CD8-positive, alpha-beta memory T cell (primary cell): ENCODE measurements at regions not wholly inside any gene's neighbourhood (a gene's known extent, or its start where the extent isn't known, plus 50 kb on each side); places are given as distances from the start of the nearest gene placed in this dataset.

Source experiments
- CTCF ChIA-PET: fragments of 350-600 bp; sonication (Branson Sonifier 250); formaldehyde crosslinking; loops from one replicate; lab custom pipeline; 2021; ENCODE audit warnings: antibody characterized with exemption; lab: Charles Lee
- POLR2A ChIA-PET: fragments of 350-600 bp; sonication (Branson Sonifier 250); formaldehyde crosslinking; loops from one replicate; lab custom pipeline; 2021; ENCODE audit warnings: antibody characterized with exemption; lab: Charles Lee
- DNase-seq, 5 donors: peaks; one replicate each; pipeline versions ENCODE4 v3.0.0 to v3.0.0-alpha.2; 2020 to 2022; ENCODE audit warnings: mixed read lengths in 1 of 5
- H3K27ac ChIP-seq: one replicate; pipeline ENCODE4 v1.7.0; 2013; ENCODE audit warnings: low read depth, mild to moderate bottlenecking, low read length, moderate library complexity
- H3K27me3 ChIP-seq: 2 replicates; pipeline ENCODE4 v1.7.0; 2013; ENCODE audit warnings: low read length, mild to moderate bottlenecking; ENCODE audit not compliant: insufficient read depth, poor library complexity, severe bottlenecking
- H3K36me3 ChIP-seq: 2 replicates; pipeline ENCODE4 v1.7.0; 2013; ENCODE audit warnings: mild to moderate bottlenecking, low read length, moderate library complexity; ENCODE audit not compliant: insufficient read depth
- H3K4me1 ChIP-seq: 2 replicates; pipeline ENCODE4 v1.7.0; 2013; ENCODE audit warnings: mild to moderate bottlenecking, low read length, moderate library complexity; ENCODE audit not compliant: insufficient read depth
- H3K4me3 ChIP-seq: 2 replicates; pipeline ENCODE4 v1.7.0; 2013; ENCODE audit warnings: mild to moderate bottlenecking, low read length
- H3K9me3 ChIP-seq: 2 replicates; pipeline ENCODE4 v1.7.0; 2013; ENCODE audit warnings: mild to moderate bottlenecking, low read length
- H3K27ac Mint-ChIP-seq, 8 donors: one replicate each; pipeline ENCODE4 v1.8.0; 2020 to 2021; ENCODE audit warnings: mixed read lengths in 8 of 8, mild to moderate bottlenecking in 6 of 8, inconsistent platforms in 3 of 8, moderate library complexity in 3 of 8
- H3K27me3 Mint-ChIP-seq, 2 donors: one replicate each; pipeline ENCODE4 v1.8.0; 2020 to 2021; ENCODE audit warnings: mixed read lengths in 2 of 2, mild to moderate bottlenecking in 1 of 2, moderate library complexity in 1 of 2
- H3K36me3 Mint-ChIP-seq, 3 donors: one replicate each; pipeline ENCODE4 v1.8.0; 2020 to 2021; ENCODE audit warnings: mixed read lengths in 3 of 3, inconsistent platforms in 1 of 3, mild to moderate bottlenecking in 1 of 3
- H3K4me1 Mint-ChIP-seq, 3 donors: one replicate each; pipeline ENCODE4 v1.8.0; 2020 to 2021; ENCODE audit warnings: mixed read lengths in 3 of 3, inconsistent platforms in 1 of 3, mild to moderate bottlenecking in 1 of 3
- H3K4me3 Mint-ChIP-seq, 7 donors: one replicate each; pipeline ENCODE4 v1.8.0; 2020 to 2021; ENCODE audit warnings: mixed read lengths in 7 of 7, mild to moderate bottlenecking in 6 of 7, moderate library complexity in 4 of 7, inconsistent platforms in 2 of 7
- H3K9me3 Mint-ChIP-seq, 5 donors: one replicate each; pipeline ENCODE4 v1.8.0; 2020 to 2022; ENCODE audit warnings: mixed read lengths in 5 of 5, mild to moderate bottlenecking in 3 of 5, moderate library complexity in 2 of 5, inconsistent platforms in 1 of 5

DNA sequence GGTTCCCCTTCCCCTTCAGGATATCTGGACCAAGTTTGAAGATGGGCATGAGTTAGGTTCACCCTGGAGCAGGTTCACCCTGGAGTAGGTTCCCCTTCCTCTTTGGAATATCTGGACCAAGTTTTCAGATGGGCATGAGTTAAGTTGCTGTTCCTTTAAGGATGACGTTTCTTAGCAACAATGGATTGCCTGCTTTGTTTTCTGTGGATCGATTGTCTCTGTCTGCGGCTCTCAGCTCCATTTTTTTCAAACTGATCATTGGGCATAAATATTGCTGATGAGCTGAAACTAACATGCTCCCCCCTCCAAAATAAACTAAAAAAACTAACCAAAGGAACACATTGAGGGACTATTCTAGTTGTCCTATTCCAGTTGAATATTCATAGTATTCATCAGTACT, 149.5 kb downstream of the SPP2 start:
- Histone ChIP-seq H3K27ac (no peak overlapping the region), H3K4me3 (no peak overlapping the region), H3K4me1 (no peaks in the 10 kb centered on the region), H3K27me3 (no peaks in the 10 kb centered on the region), H3K36me3 (no peaks in the 10 kb centered on the region), H3K9me3 (peaks cover 3% of the 10 kb centered on the region)
- DNase-seq, result no peak
- Mint-ChIP-seq H3K4me3 (no peak overlapping the region), H3K36me3 (peaks cover 0 to 3% (median 0%) of the 10 kb centered on the region in 3 donors), H3K4me1 (peaks cover 0 to 9% (median 2%) of the 10 kb centered on the region in 3 donors), H3K9me3 (peaks cover 0 to 11% (median 6%) of the 10 kb centered on the region in 5 donors), H3K27ac (no peak overlapping the region), H3K27me3 (peaks cover 0 to 2% of the 10 kb centered on the region in 2 donors)
- ChIA-PET POLR2A (no interaction called here), CTCF (no interaction called here)

DNA sequence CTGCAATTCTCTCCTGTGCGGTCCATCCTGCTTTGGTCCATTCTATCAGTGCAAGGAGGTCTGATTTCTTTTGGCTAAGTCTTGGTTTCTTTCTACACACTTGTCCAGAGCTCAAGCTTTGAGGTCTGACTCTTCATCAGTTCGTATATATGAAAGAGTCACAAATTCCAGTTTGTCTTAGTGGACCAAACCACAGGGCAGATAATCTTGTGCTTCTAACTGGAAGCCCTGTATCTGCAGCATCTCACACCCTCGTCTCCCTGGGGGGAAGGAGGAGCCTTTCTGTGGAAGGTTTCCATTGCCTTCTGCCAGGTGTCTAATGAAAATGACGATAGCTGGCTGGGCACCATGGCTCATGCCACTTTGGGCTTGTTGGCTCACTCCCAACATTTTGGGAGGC, 148.5 kb downstream of the SPP2 start:
- H3K4me1 ChIP-seq, result no peaks in the 10 kb centered on the region
- peaks cover 0 to 13% (median 2%) of the 10 kb centered on the region in 3 donors for H3K4me1 Mint-ChIP-seq
- no peak overlapping the region for H3K4me3 Mint-ChIP-seq
- H3K9me3 ChIP-seq, result peaks cover 3% of the 10 kb centered on the region
- no peak overlapping the region for H3K27ac Mint-ChIP-seq
- H3K9me3 Mint-ChIP-seq, result peaks cover 0 to 6% (median 2%) of the 10 kb centered on the region in 5 donors
- peaks cover 2 to 3% of the 10 kb centered on the region in 2 donors for H3K27me3 Mint-ChIP-seq
- no peaks in the 10 kb centered on the region for H3K27me3 ChIP-seq
- DNase-seq, result no peak
- no peaks in the 10 kb centered on the region for H3K36me3 ChIP-seq
- no peak overlapping the region for H3K27ac ChIP-seq
- ChIA-PET POLR2A (no interaction called here), CTCF (no interaction called here)
- H3K36me3 Mint-ChIP-seq, result no peaks in the 10 kb centered on the region
- no peak overlapping the region for H3K4me3 ChIP-seq

- DNase-seq, result no peak
- H3K27ac ChIP-seq, result no peak overlapping the region
- CTCF ChIA-PET, result interaction anchor here (0.7 kb wide), 1 partner anchor 29 kb away, joined by 3 read pairs; no protein-coding TSS in a partner anchor
- no peak overlapping the region for H3K4me3 ChIP-seq
- POLR2A ChIA-PET, result no interaction called here
- no peak overlapping the region for H3K4me3 Mint-ChIP-seq
- H3K36me3 Mint-ChIP-seq, result no peaks in the 10 kb centered on the region
- H3K27me3 Mint-ChIP-seq, result peaks cover 3 to 4% of the 10 kb centered on the region in 2 donors
- no peaks in the 10 kb centered on the region for H3K9me3 ChIP-seq
- peaks cover 0 to 2% (median 0%) of the 10 kb centered on the region in 5 donors for H3K9me3 Mint-ChIP-seq
- peaks cover 0 to 13% (median 2%) of the 10 kb centered on the region in 3 donors for H3K4me1 Mint-ChIP-seq
- H3K36me3 ChIP-seq, result no peaks in the 10 kb centered on the region
- H3K27me3 ChIP-seq, result no peaks in the 10 kb centered on the region
- H3K4me1 ChIP-seq, result no peaks in the 10 kb centered on the region
- H3K27ac Mint-ChIP-seq, result no peak overlapping the region
Observed at GRCh38 chr2:234195516-234195915, 145.0 kb downstream of the SPP2 start.

- ChIA-PET POLR2A (no interaction called here), CTCF (no interaction called here)
- H3K36me3 Mint-ChIP-seq, result peaks cover 0 to 2% (median 0%) of the 10 kb centered on the region in 3 donors
- H3K4me3 ChIP-seq, result no peak overlapping the region
- no peaks in the 10 kb centered on the region for H3K27me3 ChIP-seq
- peak overlapping the region in 1 of 8 donors; percentile 2 for H3K27ac Mint-ChIP-seq
- H3K4me1 ChIP-seq, result no peaks in the 10 kb centered on the region
- H3K4me1 Mint-ChIP-seq, result peaks cover 0 to 13% (median 2%) of the 10 kb centered on the region in 3 donors
- no peaks in the 10 kb centered on the region for H3K36me3 ChIP-seq
- no peaks in the 10 kb centered on the region for H3K9me3 ChIP-seq
- H3K27ac ChIP-seq, result no peak overlapping the region
- H3K4me3 Mint-ChIP-seq, result no peak overlapping the region
- H3K9me3 Mint-ChIP-seq, result peaks cover 0 to 2% (median 0%) of the 10 kb centered on the region in 5 donors
- no peak for DNase-seq
- peaks cover 4 to 6% of the 10 kb centered on the region in 2 donors for H3K27me3 Mint-ChIP-seq
Observed at GRCh38 chr2:234193977-234194563, 143.6 kb downstream of the SPP2 start.

DNA sequence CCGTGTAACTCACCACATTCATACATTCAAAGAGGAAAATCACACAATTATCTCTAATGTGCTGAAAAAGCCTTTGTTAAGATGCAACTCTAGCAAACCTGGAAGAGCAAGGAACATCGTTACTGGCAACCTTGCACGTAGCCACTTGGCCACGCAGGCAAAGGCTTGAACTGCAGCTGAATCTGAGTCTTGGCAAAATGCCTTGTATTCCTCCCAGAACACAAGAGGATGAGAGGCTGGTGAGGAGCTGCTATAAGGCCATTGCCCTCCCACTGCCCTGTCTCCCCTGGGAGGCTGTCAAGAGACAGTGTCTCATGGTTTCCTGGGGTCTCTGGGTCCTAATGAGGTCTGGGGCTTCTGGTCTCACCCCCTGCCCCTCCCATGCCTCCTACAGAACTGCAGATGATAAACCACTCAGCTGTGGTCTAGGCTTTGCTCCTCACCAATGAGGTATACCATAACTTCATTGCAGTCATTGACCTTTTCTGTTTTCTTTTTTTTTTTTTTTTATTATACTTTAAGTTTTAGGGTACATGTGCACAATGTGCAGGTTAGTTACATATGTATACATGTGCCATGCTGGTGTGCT, 141.4 kb downstream of the SPP2 start:
- no peak overlapping the region for H3K4me3 Mint-ChIP-seq
- H3K27me3 Mint-ChIP-seq, result peaks cover 4 to 6% of the 10 kb centered on the region in 2 donors
- no peak overlapping the region for H3K27ac Mint-ChIP-seq
- Histone ChIP-seq H3K27ac (no peak overlapping the region), H3K4me1 (no peaks in the 10 kb centered on the region), H3K27me3 (no peaks in the 10 kb centered on the region), H3K36me3 (no peaks in the 10 kb centered on the region), H3K4me3 (no peak overlapping the region), H3K9me3 (no peaks in the 10 kb centered on the region)
- peaks cover 0 to 2% (median 0%) of the 10 kb centered on the region in 5 donors for H3K9me3 Mint-ChIP-seq
- H3K36me3 Mint-ChIP-seq, result peaks cover 0 to 3% (median 2%) of the 10 kb centered on the region in 3 donors
- CTCF ChIA-PET, result no interaction called here
- POLR2A ChIA-PET, result no interaction called here
- peaks cover 0 to 8% (median 2%) of the 10 kb centered on the region in 3 donors for H3K4me1 Mint-ChIP-seq
- DNase-seq, result no peak

DNA sequence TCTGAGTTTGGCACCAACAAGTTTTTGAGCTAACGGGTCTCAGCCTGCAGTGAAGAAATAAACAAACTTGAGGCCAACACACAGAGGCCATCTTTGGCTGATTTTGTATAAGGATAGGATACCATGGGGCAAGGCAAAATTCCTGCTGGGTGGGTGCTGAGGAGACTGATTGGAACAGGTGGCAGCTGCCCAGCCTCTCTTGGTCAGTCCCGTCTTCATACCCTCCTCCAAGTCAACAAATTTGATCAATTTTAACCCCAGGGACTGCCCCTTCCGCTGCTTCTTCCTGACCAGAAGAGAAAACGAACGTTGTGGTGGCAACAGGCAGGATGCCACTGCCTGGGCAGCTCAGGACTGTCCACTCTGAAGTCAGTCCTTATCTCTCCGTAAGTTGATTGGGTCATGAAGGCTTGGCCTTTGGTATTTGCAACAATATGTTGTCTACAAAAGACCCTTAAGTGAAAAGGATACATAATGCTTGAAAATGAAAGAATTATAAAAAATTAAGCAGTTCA, 139.3 kb downstream of the SPP2 start:
- Histone ChIP-seq H3K9me3 (no peaks in the 10 kb centered on the region), H3K4me1 (no peaks in the 10 kb centered on the region), H3K27ac (no peak overlapping the region), H3K36me3 (no peaks in the 10 kb centered on the region), H3K4me3 (no peak overlapping the region), H3K27me3 (no peaks in the 10 kb centered on the region)
- DNase-seq, result no peak
- peaks cover 0 to 8% (median 2%) of the 10 kb centered on the region in 3 donors for H3K4me1 Mint-ChIP-seq
- peaks cover 0 to 2% (median 0%) of the 10 kb centered on the region in 5 donors for H3K9me3 Mint-ChIP-seq
- ChIA-PET CTCF (interaction anchor here (2.0 kb wide), 1 partner anchor 54 kb away, joined by 4 read pairs; no protein-coding TSS in a partner anchor), POLR2A (no interaction called here)
- H3K4me3 Mint-ChIP-seq, result no peak overlapping the region
- peaks cover 0 to 5% (median 2%) of the 10 kb centered on the region in 3 donors for H3K36me3 Mint-ChIP-seq
- no peak overlapping the region for H3K27ac Mint-ChIP-seq
- H3K27me3 Mint-ChIP-seq, result peaks cover 4 to 6% of the 10 kb centered on the region in 2 donors

- DNase-seq, result no peak
- Mint-ChIP-seq H3K27ac (no peak overlapping the region), H3K9me3 (peaks cover 0 to 2% (median 0%) of the 10 kb centered on the region in 5 donors), H3K4me1 (peaks cover 0 to 7% (median 2%) of the 10 kb centered on the region in 3 donors), H3K36me3 (peaks cover 0 to 5% (median 2%) of the 10 kb centered on the region in 3 donors), H3K27me3 (peaks cover 4 to 7% of the 10 kb centered on the region in 2 donors), H3K4me3 (no peak overlapping the region)
- CTCF ChIA-PET, result interaction anchor here (2.0 kb wide), 1 partner anchor 54 kb away, joined by 4 read pairs; no protein-coding TSS in a partner anchor
- Histone ChIP-seq H3K4me3 (no peak overlapping the region), H3K9me3 (no peaks in the 10 kb centered on the region), H3K36me3 (no peaks in the 10 kb centered on the region), H3K4me1 (no peaks in the 10 kb centered on the region), H3K27me3 (no peaks in the 10 kb centered on the region), H3K27ac (no peak overlapping the region)
- POLR2A ChIA-PET, result no interaction called here
Observed at GRCh38 chr2:234189230-234189629, 138.7 kb downstream of the SPP2 start.

DNA sequence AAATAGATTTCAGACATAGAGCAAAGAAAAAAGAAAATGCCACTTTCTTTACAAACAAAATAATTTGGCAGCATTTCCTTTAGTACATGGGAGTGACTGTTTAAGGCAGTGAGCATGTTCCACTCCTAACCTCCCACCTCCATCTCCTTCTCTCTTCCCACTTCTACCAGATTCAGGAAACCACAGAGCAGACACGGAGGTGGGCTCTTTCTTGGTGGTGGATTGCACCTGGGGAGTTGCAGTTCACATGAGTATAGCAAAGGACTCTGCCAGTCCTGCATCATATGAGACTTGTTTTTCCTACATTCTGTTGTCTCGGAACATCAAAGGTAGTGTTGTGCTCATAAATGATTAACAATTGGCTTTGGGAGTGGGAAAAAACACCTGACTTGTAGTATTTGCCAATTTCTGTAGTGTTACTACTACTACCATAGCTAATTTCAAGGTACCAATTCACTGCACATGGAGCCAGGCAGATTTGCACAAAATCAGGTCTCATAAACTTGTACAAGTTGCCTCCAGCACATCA, 137.2 kb downstream of the SPP2 start:
- no peaks in the 10 kb centered on the region for H3K27me3 ChIP-seq
- no peaks in the 10 kb centered on the region for H3K9me3 Mint-ChIP-seq

More for the DNA sequence above, 137.2 kb downstream of the SPP2 start:
- Mint-ChIP-seq H3K4me1 (peaks cover 0 to 4% (median 2%) of the 10 kb centered on the region in 3 donors), H3K4me3 (no peak overlapping the region), H3K27ac (no peak overlapping the region), H3K27me3 (peaks cover 3 to 10% of the 10 kb centered on the region in 2 donors), H3K36me3 (peaks cover 0 to 5% (median 2%) of the 10 kb centered on the region in 3 donors)
- CTCF ChIA-PET, result no interaction called here
- no peak overlapping the region for H3K27ac ChIP-seq
- no peak overlapping the region for H3K4me3 ChIP-seq
- no peaks in the 10 kb centered on the region for H3K36me3 ChIP-seq
- no peaks in the 10 kb centered on the region for H3K9me3 ChIP-seq
- POLR2A ChIA-PET, result no interaction called here
- DNase-seq, result no peak
- H3K4me1 ChIP-seq, result no peaks in the 10 kb centered on the region
